CD4-positive, alpha-beta T cell treated with Interleukin-2 at 100 ng/mL for 4 hours (primary cell): ENCODE measurements at regions not wholly inside any gene's neighbourhood (a gene's known extent, or its start where the extent isn't known, plus 50 kb on each side); places are given as distances from the start of the nearest gene placed in this dataset.

Experiments
- DNase-seq: peaks from one replicate; pipeline ENCODE4 v3.0.0-alpha.2; 2020; ENCODE audit warnings: low spot score

GRCh38 chr20:58111310-58112016 is 117.0 kb downstream of the ANKRD60 start:
- DNase-seq = no peak

GRCh38 chr20:58109918-58110635 is 118.4 kb downstream of the ANKRD60 start:
- DNase-seq = no peak

- DNase-seq = no peak
Measured at GRCh38 chr20:58109126-58109880, 119.2 kb downstream of the ANKRD60 start.

GRCh38 chr20:58107533-58107932 is 120.9 kb downstream of the ANKRD60 start:
- DNase-seq = no peak

GRCh38 chr20:58106143-58106750 is 122.2 kb downstream of the ANKRD60 start:
- DNase-seq = no peak

- no peak for DNase-seq
Measured at GRCh38 chr20:58103961-58104360, 124.5 kb downstream of the ANKRD60 start.

- DNase-seq = no peak
Measured at GRCh38 chr20:58103517-58103904, 124.9 kb downstream of the ANKRD60 start.

- no peak for DNase-seq
Measured at GRCh38 chr20:58102744-58103516, 125.5 kb downstream of the ANKRD60 start.

- DNase-seq = no peak
Measured at GRCh38 chr20:58102261-58102660, 126.2 kb downstream of the ANKRD60 start.

GRCh38 chr20:58100731-58101356 is 127.6 kb downstream of the ANKRD60 start:
- DNase-seq = no peak

- no peak for DNase-seq
Measured at GRCh38 chr20:58099956-58100730, 128.3 kb downstream of the ANKRD60 start.

GRCh38 chr20:58099291-58099935 is 129.0 kb downstream of the ANKRD60 start:
- DNase-seq = no peak

GRCh38 chr20:58098571-58098970 is 129.9 kb downstream of the ANKRD60 start:
- no peak for DNase-seq

- DNase-seq = no peak
Measured at GRCh38 chr20:58097943-58098342, 130.5 kb downstream of the ANKRD60 start.

GRCh38 chr20:58097429-58097828 is 131.0 kb downstream of the ANKRD60 start:
- DNase-seq = no peak

GRCh38 chr20:58096880-58097423 is 131.5 kb downstream of the ANKRD60 start:
- DNase-seq = no peak

- no peak for DNase-seq
Measured at GRCh38 chr20:58094698-58095097, 133.8 kb downstream of the ANKRD60 start.

- DNase-seq = no peak
Measured at GRCh38 chr20:58094160-58094559, 134.3 kb downstream of the ANKRD60 start.

- no peak for DNase-seq
Measured at GRCh38 chr20:58092871-58093270, 135.6 kb downstream of the ANKRD60 start.

GRCh38 chr20:58092353-58092752 is 136.1 kb downstream of the ANKRD60 start:
- no peak for DNase-seq
